Activated CD4-positive, CD25-positive, alpha-beta regulatory T cell treated with anti-CD3 and anti-CD28 coated beads, Interleukin-2, amount 50 U/mL, for 72 hours (primary cell): ENCODE measurements at regions not wholly inside any gene's neighbourhood (a gene's known extent, or its start where the extent isn't known, plus 50 kb on each side); places are given as distances from the start of the nearest gene placed in this dataset.

Experiments
- DNase-seq: peaks from one replicate; pipeline ENCODE4 v3.0.0; 2021

DNA sequence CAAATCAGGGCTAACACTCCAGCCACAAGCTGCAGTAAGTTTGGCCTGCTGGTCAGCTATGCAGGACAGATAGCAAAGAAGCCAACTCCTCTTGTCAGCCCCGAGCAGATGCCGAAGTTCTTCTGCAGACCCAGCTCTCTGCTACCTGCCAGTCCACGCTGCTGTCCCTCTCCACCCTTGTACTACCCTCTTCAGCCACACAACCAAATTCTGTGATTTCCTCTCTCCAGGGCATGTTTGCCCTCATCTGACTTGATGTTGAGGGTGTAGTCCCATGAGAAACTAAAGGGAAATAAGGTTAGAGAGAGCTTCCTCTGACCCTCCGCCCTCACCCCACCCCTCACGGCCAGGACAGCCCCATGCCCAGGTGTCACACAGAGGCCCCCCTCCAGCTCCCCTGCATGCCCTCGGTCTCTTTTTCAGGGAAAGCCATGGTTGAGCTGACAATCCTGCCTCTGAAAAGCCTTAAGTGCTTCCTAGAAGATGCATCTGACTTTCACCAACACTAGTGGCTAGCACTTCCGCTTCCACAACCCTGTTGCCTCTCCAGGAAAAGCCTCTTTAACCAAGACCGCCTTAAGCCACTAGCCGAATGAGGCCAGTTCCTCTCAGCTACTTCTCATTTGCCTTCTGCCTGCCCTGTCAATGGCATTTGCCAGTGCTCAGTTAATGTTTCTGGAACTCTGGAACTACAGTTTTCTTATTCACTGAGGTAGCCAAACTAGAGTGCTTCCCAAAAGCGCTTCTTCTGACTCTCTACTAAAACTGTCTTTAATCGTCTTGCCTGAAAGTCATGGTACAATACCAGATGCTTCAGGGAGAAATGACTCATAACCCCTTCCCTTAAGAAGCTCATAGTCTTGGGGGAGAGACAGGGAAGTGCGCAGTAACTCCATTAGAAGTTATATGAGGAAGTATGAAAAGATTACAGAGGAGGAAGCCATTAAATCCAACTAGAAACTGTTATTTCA lies 300.4 kb upstream of the STT3B start:
- no peak for DNase-seq

DNA sequence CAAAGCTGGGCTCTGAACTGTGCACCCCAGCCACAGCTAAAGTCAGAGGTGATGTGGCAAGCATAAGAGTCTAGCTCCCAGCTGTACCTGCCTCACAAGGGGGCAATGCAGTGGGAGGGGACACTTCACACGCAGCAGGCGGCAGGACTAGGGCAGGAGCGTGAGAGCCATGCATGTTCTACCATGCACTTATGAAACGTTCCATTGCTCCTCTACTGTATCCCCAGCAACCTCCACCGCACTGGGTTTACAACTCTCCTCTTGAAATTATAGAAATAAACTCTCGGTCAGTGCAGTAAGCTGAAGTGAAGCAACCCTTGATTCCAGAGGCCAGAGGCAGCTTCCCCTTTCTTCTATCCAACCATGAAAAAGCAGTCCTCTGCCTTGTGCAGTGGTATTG lies 298.6 kb upstream of the STT3B start:
- no peak for DNase-seq

DNA sequence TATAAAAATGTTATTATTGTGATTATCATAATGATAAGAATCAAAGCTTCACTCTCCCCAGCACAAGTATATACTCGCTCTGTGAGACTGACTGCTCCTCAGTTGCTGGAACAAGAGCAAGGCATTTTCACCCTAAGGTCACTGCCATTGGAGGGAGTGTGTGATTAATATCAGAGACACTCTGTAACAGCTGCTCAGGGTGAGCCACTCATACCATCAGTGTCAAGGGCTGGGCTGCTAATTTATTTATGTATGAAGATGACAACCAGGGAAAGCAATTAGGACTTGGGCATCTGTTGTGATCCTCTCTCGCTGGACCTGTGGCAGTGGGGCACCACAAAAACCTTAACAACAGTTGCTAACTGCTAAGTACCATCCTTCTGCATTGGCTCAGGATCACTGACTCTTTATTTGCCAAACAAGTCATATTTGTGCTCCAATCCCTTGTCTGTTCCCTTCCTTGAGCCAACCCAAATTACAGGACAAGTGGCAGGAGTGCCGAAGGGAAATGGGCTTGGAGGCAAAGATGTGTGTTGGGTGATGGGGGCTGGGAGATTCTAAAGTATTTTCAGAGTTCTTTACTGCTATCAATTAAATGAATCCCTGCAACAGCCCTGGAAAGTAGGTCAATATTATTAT lies 297.5 kb upstream of the STT3B start:
- DNase-seq: no peak

DNA sequence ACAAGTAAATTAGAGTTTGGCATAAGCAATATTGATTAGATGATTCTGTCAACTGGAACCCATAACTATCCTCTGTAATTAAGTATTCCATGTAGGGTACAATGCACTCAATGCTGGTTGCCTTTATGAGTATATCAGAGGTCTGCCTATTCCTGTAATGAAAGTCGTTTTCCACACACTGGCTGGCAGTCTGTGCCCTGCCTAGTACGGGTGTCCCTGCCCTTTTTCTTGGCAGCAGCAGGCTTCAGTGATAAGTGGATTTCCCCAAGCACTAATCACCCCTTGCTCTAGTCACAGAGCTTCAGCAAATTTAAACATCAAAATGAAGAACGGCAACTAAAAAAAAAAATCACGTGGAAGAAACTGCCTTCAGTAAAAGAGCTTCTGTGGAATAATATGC lies 294.8 kb upstream of the STT3B start:
- no peak for DNase-seq

- no peak for DNase-seq
Observed at GRCh38 chr3:31240013-31240412, 292.7 kb upstream of the STT3B start.

DNA sequence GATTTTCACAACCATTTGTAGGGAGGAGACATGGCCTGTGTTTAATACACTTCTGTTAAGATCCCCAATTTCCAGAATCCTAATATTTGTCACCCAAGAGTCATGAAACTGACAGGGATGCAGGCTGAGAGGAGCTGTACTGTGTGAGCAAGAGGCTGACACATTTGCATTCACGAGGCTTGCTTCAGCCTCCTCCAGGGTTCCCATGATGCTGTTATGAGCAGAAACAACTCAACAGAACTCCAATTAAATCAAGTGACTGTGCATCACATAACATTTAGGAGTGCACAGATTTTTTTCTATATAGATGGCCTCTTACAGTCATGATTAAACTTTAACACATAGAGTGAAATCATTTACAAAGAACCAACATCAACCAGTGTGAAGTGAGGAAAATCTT lies 292.3 kb upstream of the STT3B start:
- DNase-seq: no peak

GRCh38 chr3:31240874-31241273 lies 291.9 kb upstream of the STT3B start:
- no peak for DNase-seq

DNA sequence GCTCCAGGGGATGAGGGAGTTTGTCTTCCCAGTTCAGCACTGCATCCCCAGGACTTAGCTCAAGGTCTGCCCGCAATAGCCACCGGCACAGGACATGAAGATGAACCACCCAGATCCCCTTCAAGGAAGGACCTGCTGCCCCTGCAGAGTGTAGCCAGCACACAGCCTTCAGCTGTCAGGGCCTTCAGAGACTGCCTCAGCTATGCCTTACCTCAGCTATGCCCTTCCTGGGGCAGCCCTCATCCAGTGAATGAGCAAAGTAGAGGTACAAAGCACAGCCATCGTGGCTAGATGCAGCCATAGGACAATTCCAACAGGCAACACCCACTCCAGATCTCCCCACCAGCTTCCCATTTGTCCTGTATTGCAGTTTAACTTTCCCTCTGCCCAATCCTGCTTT lies 291.2 kb upstream of the STT3B start:
- DNase-seq: no peak

DNA sequence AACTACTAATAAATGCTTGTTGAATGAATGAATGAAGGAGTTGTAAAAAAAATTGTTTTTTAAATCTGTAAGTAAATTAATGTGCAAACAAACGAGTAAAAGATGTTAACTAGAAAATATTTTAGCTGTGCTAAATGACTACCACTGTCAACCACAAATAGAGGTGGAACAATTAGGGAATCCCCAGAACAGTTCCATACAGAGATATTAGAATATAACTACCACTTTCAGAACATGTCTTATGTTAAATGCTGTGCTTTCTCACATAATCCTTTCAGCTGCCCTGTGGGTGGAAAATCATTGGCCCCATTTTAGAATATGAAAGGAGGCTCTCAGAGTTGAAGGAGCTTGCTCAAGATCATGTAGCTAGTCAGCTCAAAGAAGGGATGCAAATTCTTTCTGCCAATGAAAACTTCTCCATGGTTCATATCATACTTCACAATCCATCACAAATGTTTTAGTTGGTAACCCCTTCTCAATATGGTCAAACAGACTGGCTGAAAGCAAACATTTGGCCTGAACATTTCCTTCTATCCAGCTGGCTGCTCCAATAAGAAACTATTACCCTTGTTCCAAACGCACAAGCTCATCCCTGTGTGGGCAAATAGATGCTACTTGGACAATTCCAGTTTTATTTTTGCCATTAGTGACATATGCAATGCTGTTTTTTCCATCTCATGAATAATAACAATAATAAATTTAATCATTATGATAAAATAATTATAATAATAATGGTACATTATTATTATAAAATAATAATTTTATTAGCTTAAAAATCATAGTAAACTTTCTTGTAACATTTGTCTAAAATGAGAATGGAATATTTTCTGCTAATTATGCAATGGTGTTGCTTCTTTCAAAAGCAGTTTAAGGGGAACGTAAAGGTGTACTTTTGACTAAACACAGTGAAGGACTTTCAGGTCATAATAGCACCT lies 290.4 kb upstream of the STT3B start:
- no peak for DNase-seq

GRCh38 chr3:31244929-31245817 lies 287.6 kb upstream of the STT3B start:
- DNase-seq: no peak

GRCh38 chr3:31246293-31247062 lies 286.2 kb upstream of the STT3B start:
- no peak for DNase-seq

- DNase-seq: no peak
Observed at GRCh38 chr3:31247063-31247447, 285.7 kb upstream of the STT3B start.

DNA sequence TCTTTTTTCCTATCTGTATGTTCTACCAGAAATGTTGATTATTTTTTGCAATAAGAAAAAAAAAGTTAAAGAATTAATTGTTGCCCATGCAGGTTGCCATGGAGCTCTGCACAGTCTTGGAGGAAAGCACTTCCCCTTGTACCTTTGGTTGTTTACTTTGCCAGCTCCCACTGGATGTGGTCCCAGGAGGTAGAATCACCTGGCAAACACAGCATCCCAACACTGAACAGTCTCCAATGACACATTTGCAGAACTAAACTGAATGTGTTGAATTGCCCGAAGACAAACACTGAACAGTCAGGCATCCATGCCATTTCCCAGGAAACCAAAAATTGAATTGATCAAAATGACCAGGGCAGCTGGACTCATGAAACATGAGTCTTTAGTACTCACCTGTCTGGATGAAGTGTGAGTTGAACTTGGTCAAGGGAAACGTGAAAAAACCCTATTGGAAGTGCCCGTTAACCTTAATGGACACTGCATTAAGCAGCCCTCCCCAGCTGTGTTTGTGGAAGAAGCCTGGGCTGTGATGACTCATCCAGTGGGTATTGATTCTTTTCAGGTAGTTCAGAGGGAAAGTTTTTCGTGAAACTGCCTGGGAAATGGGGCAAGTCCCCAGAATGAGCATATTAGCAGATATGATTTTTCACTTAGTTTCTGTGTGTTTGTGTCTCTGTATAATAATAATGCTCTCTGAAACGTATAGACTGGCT lies 284.7 kb upstream of the STT3B start:
- DNase-seq: no peak

- DNase-seq: no peak
Observed at GRCh38 chr3:31248563-31248992, 284.1 kb upstream of the STT3B start.

GRCh38 chr3:31249545-31249944 lies 283.2 kb upstream of the STT3B start:
- DNase-seq: no peak

DNA sequence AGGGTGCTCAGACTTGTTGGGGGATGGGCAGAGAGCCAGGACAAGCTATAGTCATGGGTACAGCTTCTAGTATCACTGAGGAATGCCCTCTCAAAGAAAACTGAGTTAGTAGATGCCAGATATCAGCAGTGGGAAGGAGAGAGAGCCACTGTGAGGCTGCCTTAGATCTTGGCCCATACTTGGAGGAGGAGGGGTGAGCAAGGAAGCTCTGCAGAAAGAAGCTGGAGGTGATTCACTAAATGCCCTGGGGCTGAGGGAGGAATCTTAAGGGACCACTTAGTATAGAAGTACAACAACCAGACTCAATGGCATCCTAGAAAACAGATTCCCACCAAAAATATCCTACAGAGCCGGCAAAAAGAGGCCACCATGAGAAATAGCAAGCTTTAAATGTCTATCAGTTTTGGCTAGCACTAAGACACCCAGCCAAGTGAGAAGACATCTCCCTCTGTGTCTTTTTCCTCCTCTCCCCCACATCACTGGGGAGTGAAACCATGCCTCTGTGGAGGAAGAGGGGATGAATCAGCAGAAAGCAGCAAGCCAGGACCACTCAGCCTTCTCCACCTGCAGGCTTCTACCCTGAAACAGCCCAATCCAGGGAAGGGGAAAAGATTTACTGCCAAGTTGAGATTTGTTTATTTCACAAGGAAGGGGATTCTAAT lies 282.5 kb upstream of the STT3B start:
- no peak for DNase-seq

GRCh38 chr3:31251083-31251482 lies 281.6 kb upstream of the STT3B start:
- no peak for DNase-seq

DNA sequence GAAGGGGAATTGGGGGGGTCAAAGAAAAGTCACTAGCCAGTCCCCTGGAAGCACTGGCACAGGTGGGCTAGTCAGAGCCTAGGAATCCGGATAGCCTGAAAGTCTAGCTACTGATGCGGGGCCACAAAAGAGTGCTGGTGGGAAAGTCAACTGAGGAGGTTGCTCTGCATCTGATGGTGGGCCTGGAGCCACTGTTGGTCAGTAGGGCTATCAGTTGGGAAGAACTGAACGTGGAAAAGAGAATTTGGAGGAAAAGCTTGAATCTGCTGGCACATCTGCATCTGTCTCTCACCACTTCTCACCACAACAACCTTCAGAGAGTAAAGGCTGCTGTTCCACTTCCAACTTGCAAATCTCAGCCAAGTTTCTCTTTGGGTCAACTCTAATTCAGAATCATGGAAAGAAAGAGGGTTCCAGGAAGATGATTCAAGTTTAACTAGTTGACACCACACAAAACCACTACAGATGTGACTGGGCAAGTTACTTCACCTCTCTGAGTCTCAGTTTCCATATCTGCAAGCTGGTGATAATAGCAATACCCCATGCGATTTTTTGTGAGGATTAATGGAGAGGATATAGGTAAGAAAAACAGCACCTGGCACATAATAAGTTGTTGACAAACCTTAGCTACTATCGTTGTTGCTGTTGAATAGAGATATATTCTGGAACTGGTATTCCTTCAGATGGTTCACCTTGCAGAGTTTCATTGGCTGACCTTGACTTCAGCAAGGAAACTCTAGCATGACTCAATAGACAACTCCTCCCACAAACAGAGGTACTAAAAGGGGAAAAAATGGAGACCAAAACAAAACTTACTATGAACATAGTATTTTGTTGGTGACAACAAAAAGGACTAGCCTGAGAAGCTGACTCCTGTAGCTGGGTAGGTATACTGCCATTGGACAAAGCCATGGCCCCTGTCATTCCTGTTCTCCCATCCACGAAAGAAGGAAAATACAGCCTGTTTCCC lies 280.2 kb upstream of the STT3B start:
- no peak for DNase-seq

DNA sequence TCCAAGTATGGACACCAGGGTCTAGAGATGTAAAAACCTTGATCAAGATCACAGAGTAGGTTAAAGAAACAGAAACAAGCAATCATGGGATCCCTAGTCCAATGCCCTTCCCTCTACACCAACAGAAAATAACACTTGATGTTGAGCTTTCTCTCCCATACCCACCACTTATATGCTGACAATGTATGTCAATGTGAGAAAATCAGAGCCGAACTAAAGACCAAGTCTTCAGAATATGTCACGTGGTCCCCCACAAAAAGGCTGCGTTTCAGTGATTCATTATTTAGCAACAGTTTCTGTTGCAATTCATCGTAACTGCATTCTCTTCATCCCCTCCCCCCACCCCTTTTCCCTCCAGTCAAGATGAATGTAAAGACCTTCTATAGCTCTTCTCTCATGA lies 278.9 kb upstream of the STT3B start:
- no peak for DNase-seq
